A549 (cell line): ENCODE measurements at regions not wholly inside any gene's neighbourhood (a gene's known extent, or its start where the extent isn't known, plus 50 kb on each side); places are given as distances from the start of the nearest gene placed in this dataset.

Experiments
- EP300 ChIP-seq, 2 experiments: fragments of >200 bp; sonication (Bioruptor Twin); formaldehyde crosslinking; IDR thresholded peaks; 2 replicates in 1 of 2; 3 replicates in 1 of 2; pipeline ENCODE4 v1.6.1; 2016 to 2017
- POLR2A ChIP-seq: IDR thresholded peaks from 2 replicates; pipeline ENCODE4 v1.6.1; 2012; ENCODE audit warnings: mild to moderate bottlenecking, low read length
- SREBF2 ChIP-seq: fragments of 450-650 bp; IDR thresholded peaks from 2 replicates; pipeline ENCODE4 v1.6.1; 2014; ENCODE audit warnings: mild to moderate bottlenecking, moderate library complexity
- TF ChIP-seq, protein P1 (sequence below): fragments of >200 bp; sonication (Bioruptor Twin); formaldehyde crosslinking; IDR thresholded peaks from 3 replicates; pipeline ENCODE4 v1.5.1; 2016

DNA sequence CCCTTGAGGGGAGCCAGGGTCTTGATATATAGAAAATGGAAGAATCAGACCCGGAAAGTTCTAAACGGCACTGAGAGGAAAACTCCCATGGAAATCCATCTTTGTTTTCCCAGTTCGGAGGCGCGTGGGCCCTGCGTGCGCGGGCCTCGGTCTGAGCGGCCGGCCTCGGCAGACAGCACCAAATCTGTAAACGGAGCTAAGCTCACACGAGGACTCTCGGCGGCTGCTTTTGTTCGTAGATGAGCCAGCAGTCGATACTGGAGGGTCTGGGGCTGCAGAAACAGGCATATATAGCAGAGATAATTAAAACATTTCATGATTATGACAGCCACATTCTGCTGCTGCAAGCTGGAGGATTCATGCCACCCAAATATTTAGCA lies 68.5 kb upstream of the PPARA start:
- TF ChIP-seq, protein P1, sequence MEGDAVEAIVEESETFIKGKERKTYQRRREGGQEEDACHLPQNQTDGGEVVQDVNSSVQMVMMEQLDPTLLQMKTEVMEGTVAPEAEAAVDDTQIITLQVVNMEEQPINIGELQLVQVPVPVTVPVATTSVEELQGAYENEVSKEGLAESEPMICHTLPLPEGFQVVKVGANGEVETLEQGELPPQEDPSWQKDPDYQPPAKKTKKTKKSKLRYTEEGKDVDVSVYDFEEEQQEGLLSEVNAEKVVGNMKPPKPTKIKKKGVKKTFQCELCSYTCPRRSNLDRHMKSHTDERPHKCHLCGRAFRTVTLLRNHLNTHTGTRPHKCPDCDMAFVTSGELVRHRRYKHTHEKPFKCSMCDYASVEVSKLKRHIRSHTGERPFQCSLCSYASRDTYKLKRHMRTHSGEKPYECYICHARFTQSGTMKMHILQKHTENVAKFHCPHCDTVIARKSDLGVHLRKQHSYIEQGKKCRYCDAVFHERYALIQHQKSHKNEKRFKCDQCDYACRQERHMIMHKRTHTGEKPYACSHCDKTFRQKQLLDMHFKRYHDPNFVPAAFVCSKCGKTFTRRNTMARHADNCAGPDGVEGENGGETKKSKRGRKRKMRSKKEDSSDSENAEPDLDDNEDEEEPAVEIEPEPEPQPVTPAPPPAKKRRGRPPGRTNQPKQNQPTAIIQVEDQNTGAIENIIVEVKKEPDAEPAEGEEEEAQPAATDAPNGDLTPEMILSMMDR = no peak
- no peak for TF ChIP-seq SREBF2
- TF ChIP-seq EP300 (IDR thresholded peaks at IDR 0.05) = no peak
- TF ChIP-seq POLR2A = no peak
